Umbilical cord (tissue), 1 donor: ENCODE measurements at regions not wholly inside any gene's neighbourhood (a gene's known extent, or its start where the extent isn't known, plus 50 kb on each side); places are given as distances from the start of the nearest gene placed in this dataset.

Source experiments
- DNase-seq: peaks from one replicate; pipeline ENCODE4 v3.0.0-alpha.2; 2015; ENCODE audit warnings: low spot score

DNA sequence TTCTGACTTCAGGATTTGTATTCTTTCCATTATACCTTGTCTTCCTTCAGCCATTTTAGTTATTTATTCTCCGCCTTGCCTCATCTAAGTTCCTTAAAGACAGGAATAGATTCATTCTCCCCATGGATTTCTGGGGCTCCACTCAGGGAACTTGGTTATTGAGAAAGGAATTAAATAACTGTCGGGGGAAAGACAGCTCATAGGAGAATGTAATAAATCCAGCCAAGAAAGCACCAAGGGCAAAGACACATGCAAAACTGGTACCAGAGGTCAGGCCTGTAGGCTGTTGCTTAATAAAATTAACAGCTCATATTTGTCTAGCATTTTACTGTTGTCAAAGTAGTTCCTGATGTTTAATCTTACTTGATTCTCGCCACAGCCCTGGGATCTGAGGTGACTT is 357.2 kb downstream of the TMEM38B start:
- DNase-seq = no peak

DNA sequence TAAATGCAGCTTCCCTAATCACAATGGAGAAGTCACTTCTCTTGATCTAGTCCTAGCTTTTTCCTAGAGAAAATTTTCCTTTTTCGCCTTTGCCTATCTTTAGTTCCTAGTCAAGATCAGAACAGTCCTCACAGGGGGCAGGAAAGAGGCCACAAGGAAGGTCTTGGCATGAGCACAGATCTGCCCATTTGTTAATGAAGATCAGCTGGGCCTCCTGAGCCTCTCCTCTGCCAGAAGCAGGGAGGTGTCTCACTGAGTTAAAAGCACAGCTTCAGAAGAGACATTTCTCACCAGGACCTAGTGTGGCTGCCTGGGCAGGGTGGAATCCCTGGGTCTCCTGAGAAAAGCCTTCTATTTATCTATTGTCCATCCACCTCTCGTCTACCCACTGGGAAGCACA is 357.8 kb downstream of the TMEM38B start:
- DNase-seq = no peak

DNA sequence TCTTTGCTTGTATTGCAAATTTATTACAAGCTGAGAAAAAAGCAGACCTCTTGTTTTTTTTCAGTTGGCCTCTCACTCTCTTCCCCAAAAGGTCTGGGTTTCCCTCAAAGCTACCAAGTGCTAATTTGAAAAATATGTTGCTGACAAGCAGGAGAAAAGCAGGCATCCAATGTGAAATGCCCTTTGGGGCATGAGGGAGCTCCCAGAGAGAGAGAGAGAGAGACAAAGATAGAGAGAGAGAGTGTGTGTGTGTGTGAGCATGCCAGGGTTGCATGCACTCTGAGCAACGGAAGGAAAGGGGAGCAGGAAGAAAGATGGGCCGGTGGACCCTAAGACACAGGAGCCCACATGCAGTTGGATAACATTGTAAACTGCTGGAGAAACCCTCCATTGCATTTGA is 358.4 kb downstream of the TMEM38B start:
- no peak for DNase-seq

DNA sequence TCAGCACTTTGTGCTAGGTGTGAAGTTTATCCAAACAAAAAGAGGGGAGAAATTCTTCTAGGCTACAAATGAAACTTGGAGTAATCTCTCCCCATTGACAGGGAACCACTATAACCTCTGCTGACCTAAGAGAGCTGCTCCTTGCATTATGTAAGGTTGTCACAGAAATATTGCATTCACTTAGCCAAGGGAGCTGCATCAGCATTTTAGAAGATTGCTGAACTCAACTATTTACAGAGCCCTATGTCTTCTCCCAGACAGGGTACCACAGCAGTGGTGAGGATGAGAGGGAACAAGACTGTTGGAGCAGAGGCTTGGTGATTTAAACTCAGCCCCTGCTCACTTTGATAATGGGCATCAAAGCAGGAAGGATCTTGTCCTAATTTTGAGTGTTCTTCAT is 362.0 kb downstream of the TMEM38B start:
- DNase-seq = no peak

DNA sequence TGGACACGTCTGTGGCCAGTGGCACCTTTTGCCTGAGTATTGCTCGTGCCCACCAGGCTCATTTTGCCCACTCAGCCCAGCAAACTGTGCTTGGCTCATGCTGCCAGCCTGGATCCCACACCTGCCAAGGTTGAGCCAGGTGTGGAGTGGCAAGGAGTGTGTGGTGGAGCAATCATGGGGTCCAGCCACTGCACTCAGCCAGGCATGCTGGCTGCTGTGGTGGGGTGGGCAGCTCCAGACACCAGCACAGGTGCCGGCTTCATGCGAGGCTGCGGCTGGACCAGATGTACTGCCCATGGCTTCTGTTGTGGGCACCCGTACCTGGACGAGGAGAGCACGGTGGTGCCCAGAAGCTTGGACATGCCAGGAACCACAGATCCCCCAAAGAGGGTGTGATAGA is 364.1 kb downstream of the TMEM38B start:
- no peak for DNase-seq

DNA sequence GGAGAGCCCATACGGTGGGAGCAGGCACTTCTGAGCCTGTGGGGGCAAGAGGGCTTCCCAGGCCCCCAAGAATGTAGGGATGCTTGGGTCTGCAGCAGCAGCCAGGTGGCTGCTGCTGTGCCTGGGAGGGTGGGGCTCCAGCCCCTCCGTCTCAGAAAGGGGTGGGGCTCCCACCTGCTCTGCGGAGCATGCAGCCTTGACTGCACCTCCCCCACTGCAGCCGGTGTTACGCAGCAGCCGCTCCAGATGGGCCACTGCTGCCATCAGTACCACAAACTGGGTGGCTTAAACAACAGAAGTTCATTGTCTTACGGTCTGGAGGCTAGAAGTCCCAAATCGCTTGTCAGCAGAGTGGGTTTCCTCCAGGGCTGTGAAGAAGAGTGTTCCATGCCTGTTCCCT is 365.5 kb downstream of the TMEM38B start:
- no peak for DNase-seq

DNA sequence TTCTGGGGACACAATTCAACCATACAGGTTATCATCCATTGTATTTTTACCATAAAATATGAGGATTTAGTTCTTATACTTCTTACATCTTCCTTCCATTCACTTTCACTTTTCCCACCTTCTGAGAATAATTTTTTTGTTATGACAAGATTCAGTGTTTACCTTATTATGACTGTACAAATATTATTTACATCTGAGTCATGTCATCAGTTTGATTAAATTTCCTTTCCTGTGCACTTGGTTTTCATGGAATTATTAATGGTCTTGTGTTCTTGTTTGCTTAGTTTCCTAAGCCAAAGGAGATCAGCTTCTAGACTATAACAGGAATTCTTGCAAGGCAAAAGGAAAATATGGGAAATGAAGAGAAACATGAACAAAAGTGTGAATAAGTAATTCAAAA is 366.5 kb downstream of the TMEM38B start:
- DNase-seq = no peak

DNA sequence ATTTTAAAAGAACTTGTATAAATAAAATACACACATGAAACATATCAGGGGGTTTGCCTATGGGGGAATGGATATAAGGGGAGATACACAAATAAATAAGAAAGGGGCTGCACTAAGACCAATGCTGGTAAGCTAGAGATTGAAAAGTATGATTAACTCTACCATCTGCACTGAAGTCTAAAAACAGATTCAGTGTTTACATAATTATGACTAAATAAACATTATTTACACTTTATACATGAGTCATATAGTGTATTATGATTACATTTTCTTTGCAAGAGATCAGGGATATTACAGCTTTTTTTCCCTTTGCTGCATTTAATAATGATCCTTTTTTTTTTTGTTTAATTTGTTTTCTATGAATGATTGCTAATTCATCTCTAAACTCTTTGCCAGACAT is 367.9 kb downstream of the TMEM38B start:
- no peak for DNase-seq

DNA sequence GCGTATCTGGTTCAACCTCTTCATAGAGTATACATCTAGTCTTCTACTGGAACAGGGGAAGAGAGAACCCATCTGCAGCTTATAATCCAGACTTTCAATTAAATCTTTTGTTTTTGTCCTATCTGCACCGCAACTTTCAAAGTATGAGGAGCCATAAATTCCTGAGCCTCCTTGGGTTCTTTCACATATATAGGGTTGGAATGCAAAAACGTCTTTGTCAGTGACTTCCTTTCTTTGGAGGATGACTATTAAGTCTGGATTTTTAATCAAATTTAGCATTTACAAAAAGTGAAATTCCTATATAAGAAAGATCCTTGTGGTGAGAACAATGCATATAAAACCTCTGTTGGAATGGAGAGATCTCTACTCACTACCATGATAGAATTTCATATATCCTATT is 370.8 kb downstream of the TMEM38B start:
- no peak for DNase-seq

DNA sequence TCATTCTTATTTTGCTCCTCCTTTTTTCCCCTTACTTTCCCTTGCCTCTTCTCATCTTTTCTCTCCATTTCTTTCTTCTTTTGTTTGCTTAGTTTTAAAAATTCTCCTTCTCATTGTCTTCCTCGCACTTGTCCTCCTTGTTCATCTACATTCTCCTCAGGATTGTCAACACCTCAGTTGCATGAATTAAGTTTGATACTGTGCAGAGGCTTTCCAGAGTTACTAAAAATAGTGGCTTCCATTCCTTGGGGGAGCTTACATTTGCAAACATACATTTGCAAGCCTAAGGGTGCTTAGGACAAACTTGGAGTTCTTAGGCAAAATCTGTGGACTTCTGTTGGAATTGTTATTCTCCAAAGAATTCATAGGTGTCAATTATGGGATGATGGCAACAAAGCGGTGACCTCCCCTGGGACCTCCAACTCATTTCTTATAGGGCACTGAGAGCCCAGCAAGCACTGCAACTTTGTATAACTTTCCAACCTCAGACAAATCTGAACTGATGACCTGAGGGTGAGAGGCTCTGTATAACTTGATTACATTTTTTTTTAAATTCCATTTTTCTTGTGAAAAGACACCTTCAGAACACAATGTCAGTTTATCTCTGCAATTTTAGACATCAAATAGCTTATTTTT is 371.4 kb downstream of the TMEM38B start:
- no peak for DNase-seq

DNA sequence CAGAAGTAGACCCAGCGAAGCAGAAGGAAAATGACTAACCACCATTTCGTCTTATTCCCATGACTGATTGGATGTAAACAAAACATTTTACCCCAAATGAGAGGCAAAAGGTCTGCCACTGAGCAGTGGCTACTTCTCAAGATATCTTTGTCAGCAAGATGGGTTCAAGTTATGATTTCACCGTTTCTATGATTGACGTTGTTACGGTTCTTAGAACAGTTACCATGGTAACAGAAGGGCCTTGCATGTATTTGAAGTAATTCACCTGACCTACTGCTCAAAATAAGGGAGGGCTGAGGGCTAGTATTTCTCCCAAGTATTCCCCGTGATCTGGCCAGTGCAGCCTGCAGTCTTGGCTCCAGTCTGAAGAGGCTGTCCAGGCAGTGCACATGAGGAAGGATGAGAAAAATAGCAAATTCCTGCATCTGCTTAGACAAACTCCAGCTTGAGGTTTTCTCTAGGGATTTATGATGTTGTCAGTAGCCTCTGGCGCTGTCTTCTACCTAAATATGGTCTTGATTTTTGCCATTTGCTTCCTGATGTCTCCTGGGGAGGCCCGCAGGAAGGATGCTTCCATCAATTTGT is 372.7 kb downstream of the TMEM38B start:
- DNase-seq = no peak

DNA sequence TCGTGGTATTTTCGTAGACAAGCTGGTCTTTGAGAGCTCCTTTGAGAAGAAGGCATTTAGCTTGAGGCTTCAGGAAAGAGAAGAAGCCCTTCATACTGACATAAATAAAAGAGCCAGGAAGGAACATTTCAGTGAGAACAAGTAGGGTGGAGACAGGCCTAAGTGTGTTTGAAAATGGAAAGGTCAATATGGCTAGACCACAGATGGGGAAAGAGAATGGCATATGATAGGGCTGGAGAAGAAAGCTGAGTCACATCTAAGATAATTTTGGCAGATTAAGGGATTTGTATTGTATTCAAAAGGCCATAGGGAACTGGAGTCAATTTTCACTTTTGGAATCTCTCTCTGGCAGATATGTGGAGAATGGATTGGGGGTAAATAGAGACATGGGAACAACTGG is 374.9 kb downstream of the TMEM38B start:
- DNase-seq = no peak

DNA sequence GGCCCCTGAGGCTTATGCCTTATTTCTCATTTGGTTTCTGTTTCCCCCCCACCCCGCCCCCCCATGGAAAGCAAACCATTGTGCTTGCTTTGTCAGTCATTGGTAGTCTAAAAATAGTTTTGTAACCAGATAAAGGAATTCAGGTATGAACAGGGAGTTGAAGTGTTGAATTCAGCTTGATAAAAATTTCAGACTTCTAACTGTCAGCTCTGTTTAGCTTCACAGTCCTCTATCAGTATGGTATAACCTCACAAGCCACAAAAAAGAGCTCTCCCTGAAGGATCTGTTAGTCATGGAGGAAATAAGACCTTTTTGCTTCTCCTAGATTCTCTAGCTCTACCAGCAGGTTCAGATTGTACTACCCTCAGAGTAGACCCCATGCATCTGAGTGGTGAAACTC is 378.1 kb downstream of the TMEM38B start:
- no peak for DNase-seq

DNA sequence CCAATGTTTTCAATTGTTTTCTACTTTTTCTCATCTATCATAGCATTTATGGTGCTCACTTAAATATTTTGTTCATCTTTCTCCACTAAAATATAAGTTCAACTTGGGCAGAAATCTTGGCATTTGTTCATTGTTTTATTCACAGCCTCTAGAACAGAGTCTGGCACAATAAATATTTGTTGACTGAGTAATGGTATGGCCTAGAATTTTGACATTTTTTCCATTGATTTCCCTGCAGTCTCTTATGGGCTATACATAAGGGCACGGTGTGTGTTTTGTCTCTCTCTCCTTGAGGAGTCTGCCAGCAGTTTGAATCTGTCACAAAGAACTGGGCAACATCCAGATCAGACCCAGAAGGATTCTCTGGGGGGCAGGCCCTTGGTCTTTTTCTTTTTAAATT is 379.7 kb downstream of the TMEM38B start:
- DNase-seq = no peak

DNA sequence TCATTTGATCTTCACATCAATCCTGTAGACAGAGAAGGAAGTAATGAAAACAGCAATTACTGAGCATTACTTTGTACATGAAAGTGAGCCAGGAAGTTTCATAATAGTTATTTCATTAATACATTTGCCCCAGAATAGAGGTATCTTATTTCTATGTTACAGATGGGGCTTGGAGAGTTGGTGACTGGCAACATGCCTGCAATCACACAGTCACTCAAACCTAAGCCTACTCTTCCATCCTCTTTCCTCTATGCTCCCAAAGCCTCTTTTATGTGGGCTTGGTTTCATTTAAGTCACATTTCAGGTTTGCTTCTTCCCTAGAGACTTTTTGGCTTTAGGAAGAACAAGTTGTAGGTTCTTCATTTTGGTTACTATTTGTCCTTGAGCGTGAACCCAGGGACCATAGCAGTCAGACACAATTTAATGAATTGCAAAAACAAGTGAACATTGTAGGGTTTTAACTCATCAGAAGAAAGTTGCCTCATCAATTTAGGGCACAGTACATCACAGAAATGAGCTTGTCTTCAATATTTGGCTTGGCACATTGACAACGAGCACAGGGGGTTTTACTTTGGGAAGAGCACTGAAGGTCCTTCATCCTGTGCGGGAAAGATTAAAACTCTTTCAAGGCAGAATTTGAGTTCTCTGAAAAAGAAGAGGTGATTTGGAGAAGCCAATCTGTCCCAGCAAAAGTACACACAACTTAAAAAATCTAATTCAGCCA is 381.1 kb downstream of the TMEM38B start:
- DNase-seq = no peak

DNA sequence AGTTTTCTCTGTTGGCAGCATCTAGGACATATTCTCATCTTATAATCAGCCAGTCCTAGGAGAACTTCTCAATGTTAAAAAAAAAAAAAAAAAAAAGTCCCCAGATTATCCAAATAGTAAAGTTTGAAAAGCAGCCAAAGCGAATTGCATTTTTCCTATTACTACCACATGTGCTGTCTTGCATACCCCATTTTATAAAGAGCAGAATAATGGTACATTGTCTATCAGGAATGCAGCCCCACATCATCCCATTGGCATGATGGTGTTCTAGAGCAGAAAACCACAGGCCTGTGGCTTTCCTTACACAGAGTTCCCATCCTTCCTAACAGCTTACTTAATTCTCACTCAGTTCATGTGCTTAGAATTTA is 381.6 kb downstream of the TMEM38B start:
- DNase-seq = no peak

DNA sequence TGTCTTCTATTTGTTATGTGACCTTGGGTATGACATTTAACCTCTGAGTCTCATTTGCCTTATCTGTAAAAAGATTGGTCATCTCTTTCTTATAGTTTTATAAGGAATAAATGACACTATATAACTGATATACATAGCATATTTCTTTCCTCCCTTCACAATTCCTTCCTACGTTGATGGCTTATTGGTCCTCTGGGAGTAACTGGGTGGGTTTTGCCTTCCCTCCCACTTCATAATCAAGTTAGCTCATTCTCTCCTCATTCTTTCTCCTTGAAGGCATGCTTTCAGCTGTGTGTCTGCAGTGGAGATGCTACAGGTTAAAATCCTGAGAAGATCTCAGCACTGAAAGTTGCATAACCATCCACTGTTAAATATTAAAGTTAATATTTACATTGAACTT is 382.4 kb downstream of the TMEM38B start:
- no peak for DNase-seq

DNA sequence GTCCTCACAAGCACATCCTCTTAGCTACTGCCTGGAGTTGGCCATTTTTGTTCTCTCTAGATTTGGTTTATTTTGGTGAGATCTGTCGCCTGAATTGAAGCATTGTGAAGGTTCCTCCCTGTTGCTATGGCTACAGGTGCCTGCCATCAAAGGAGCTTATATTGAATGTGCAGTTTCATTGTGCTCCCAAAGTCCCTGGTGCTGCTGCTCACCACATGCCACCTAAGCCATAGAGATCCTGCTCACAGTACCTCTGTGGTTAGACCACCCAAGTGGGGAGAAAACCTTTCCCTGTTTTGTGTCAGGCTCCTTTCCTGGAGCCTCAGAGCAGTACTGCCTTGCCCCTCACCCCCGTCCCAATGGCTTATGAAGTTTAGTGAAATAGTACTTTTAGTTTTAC is 383.4 kb downstream of the TMEM38B start:
- DNase-seq = no peak

DNA sequence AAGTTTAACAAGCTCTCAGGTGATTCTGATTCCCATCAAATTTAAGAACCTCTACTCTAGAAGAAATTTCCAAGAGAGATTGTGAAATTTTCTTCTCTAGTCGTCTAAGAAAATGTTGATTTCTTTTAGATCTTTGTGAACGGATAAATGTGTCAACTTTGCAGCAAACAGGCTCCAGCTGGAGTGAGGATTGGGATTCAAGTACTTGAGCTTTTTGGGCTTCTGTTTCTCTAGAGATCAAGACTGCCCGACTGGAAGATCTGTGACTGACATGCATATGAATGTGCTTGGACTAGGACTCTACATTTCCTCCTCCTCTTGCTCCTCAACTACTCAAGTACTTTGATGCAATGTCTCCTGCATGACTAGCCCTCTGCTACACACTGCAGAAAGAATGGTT is 388.3 kb downstream of the TMEM38B start:
- peak; percentile 50 for DNase-seq

DNA sequence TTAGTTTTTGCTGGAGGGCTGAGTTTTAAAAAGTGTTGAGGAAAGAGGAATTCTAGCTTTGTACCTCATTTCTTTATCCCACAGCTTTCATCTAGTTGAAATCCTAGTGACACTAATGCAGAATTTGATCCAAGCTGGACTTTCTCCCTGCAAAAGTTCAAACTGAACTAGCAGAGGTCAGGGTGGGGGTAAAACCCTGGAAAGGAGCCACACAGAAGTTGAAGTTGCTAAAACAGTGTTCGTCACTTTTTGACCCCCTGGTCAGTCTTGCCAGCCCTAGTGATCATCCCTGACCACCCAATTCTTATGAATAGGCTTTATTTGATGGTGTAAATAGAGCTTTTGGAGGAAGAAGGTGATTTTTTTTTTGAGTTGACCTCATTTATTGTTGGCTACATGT is 390.4 kb downstream of the TMEM38B start:
- peak; percentile 3 for DNase-seq

DNA sequence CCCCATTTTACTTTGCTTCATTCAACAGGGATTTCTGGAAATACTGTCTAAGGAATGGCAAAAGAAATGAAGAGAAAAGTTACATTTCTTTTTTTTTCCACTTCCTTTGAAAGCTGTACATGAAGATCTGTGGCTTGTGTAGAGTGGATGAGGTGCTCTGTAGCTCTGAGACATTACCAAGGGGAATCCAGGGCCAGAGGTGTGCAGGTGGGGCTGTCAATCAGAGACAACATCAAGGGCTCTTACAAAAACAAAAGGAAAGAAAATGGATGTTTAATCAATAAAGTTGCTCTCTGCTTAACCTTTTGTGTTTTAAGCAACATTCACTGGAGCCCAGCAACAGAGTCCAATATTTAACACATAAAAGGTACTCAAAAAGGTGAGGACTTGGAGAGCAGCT is 391.1 kb downstream of the TMEM38B start:
- DNase-seq = no peak

DNA sequence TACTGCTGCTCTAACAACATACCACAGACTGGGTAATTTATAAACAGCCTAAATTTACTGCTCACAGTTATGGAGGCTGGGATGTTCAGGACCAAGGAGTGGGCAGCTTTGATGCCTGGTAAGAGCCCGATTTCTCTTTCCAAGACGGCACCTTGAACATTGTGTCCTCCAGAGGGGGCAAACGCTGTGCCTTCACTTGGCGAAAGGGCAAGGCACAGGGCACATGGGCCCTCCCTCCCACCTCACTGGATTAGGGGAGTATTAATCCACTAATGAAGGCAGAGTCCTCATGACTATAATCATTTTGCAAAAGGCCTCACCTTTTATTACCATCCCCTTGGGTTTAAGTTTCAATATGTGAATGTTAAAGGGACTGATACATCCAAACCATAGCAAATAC is 397.7 kb downstream of the TMEM38B start:
- DNase-seq = no peak

DNA sequence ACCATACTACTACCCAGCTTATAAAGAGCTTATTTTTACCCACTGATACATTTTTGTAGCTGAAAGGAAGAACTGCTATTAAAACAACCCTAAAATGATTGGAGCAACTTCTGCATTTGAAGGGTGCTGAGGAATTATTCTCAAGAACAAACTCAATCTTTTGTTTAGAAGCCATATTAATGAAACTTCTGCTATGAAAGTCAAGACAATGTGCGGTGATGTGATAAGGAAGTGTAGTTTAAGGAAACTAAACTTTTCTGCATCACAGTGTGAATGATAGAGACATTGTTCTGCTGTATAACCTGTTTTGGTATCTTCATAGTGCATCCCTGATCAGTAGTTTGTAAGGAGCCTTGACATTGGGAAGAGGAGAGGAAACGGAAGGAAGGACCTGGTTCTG is 408.5 kb downstream of the TMEM38B start:
- DNase-seq = no peak

DNA sequence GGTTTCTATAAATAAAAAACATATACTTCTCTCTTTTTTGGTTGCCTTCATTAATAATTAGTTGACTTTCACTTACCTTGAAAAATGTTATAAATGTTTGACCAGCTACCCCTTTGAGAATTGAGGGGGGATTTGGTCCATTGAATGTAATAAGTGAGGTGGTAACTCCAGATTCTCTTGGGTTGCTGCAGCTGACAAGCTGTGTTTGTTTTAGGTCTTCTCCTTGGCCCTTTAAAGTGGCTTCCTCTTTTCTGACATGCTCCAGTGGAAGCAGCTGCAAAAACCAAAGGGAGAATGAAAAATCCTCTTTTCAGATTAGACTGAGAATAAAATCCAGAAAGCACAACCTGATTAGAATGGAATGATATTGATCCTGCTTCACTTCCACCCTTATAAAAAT is 410.5 kb downstream of the TMEM38B start:
- DNase-seq = no peak
